IMR-90 (cell line): ENCODE measurements at regions not wholly inside any gene's neighbourhood (a gene's known extent, or its start where the extent isn't known, plus 50 kb on each side); places are given as distances from the start of the nearest gene placed in this dataset.

Experiments
- CEBPB ChIP-seq: IDR thresholded peaks from 2 replicates; pipeline ENCODE4 v1.6.1; 2012; ENCODE audit warnings: low read depth, low read length, improper control_type of control experiment
- CHD1 ChIP-seq: IDR thresholded peaks from 2 replicates; pipeline ENCODE4 v1.6.1; 2012; ENCODE audit warnings: low read depth, low read length, improper control_type of control experiment
- FOS ChIP-seq: fragments of 150-350 bp; IDR thresholded peaks from 2 replicates; pipeline ENCODE4 v1.6.1; 2016; ENCODE audit warnings: low read depth, low read length
- POLR2A ChIP-seq: IDR thresholded peaks from 2 replicates; pipeline ENCODE4 v1.6.1; 2012; ENCODE audit warnings: mild to moderate bottlenecking, low read depth, low read length
- RFX5 ChIP-seq: IDR thresholded peaks from 2 replicates; pipeline ENCODE4 v1.8.0; 2012; ENCODE audit warnings: low read depth, mild to moderate bottlenecking, low read length, moderate library complexity
- USF2 ChIP-seq: fragments of 150-350 bp; IDR thresholded peaks from 2 replicates; pipeline ENCODE4 v1.6.1; 2017; ENCODE audit warnings: mild to moderate bottlenecking, antibody characterized with exemption, low read length, low read depth
- TF ChIP-seq, protein P1 (sequence below): conservative IDR thresholded peaks from 2 replicates; pipeline ENCODE4 v1.5.1; 2012; ENCODE audit warnings: mild to moderate bottlenecking, low read depth, low read length, improper control_type of control experiment
- TF ChIP-seq, protein P2 (sequence below): fragments of 150-350 bp; IDR thresholded peaks from 2 replicates; pipeline ENCODE4 v1.6.1; 2016; ENCODE audit warnings: low read depth, mild to moderate bottlenecking, low read length, moderate library complexity, borderline replicate concordance

GRCh38 chr21:27513825-27514224 is 546.9 kb upstream of the ADAMTS5 start:
- TF ChIP-seq, protein P1, sequence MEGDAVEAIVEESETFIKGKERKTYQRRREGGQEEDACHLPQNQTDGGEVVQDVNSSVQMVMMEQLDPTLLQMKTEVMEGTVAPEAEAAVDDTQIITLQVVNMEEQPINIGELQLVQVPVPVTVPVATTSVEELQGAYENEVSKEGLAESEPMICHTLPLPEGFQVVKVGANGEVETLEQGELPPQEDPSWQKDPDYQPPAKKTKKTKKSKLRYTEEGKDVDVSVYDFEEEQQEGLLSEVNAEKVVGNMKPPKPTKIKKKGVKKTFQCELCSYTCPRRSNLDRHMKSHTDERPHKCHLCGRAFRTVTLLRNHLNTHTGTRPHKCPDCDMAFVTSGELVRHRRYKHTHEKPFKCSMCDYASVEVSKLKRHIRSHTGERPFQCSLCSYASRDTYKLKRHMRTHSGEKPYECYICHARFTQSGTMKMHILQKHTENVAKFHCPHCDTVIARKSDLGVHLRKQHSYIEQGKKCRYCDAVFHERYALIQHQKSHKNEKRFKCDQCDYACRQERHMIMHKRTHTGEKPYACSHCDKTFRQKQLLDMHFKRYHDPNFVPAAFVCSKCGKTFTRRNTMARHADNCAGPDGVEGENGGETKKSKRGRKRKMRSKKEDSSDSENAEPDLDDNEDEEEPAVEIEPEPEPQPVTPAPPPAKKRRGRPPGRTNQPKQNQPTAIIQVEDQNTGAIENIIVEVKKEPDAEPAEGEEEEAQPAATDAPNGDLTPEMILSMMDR: no peak
- no peak for TF ChIP-seq CEBPB
- no peak for TF ChIP-seq RFX5
- TF ChIP-seq, protein P2, sequence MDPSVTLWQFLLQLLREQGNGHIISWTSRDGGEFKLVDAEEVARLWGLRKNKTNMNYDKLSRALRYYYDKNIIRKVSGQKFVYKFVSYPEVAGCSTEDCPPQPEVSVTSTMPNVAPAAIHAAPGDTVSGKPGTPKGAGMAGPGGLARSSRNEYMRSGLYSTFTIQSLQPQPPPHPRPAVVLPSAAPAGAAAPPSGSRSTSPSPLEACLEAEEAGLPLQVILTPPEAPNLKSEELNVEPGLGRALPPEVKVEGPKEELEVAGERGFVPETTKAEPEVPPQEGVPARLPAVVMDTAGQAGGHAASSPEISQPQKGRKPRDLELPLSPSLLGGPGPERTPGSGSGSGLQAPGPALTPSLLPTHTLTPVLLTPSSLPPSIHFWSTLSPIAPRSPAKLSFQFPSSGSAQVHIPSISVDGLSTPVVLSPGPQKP: no peak
- no peak for TF ChIP-seq FOS
- TF ChIP-seq CHD1: no peak
- TF ChIP-seq POLR2A: no peak
- TF ChIP-seq USF2: no peak
